ENCODE measurements at regions not wholly inside any gene's neighbourhood (a gene's known extent, or its start where the extent isn't known, plus 50 kb on each side); places are given as distances from the start of the nearest gene placed in this dataset.

DNA sequence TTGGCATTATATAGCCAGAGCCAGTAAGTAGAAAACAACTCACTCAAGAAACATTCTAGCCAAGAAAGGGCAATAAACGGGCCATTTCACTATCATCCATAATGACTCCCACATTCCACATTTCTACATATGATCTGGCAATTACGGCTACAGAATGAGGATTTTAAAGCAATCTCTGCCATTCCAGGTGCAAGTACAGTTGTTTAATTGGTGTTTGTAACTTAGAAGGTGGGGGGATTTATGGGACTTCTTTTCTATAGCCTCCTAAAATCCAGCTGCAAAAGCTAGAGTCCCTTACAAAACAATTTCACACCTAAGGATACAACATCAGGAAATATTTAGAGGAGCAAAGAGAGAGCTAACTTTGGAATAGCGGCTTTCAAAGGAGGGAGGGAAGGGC, 295.4 kb upstream of the RORA start:
- no peak overlapping the region for H2AFZ ChIP-seq (ENCODE audit: low read depth, low read length)
- H3K9me3 ChIP-seq (ENCODE audit: insufficient read depth, low read length) = no peaks in the 10 kb centered on the region
- no peaks in the 10 kb centered on the region for H3K36me3 ChIP-seq (replicated peaks; ENCODE audit: low read depth, low read length)
- H3K9ac ChIP-seq (ENCODE audit: low read length) = no peak overlapping the region
- H3K4me1 ChIP-seq (ENCODE audit: low read length) = no peaks in the 10 kb centered on the region
- TF ChIP-seq, protein P1, sequence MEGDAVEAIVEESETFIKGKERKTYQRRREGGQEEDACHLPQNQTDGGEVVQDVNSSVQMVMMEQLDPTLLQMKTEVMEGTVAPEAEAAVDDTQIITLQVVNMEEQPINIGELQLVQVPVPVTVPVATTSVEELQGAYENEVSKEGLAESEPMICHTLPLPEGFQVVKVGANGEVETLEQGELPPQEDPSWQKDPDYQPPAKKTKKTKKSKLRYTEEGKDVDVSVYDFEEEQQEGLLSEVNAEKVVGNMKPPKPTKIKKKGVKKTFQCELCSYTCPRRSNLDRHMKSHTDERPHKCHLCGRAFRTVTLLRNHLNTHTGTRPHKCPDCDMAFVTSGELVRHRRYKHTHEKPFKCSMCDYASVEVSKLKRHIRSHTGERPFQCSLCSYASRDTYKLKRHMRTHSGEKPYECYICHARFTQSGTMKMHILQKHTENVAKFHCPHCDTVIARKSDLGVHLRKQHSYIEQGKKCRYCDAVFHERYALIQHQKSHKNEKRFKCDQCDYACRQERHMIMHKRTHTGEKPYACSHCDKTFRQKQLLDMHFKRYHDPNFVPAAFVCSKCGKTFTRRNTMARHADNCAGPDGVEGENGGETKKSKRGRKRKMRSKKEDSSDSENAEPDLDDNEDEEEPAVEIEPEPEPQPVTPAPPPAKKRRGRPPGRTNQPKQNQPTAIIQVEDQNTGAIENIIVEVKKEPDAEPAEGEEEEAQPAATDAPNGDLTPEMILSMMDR (IDR thresholded peaks at IDR 0.05; ENCODE audit: low read depth, low read length) = no peak
- no peak for TF ChIP-seq EZH2phosphoT487 (IDR thresholded peaks at IDR 0.05; ENCODE audit: low read depth)
- no peak overlapping the region for H3K27ac ChIP-seq (ENCODE audit: low read length)
- H3K27me3 ChIP-seq (ENCODE audit: low read depth, low read length) = peaks cover 30% of the 10 kb centered on the region
- no peak overlapping the region for H3K4me3 ChIP-seq (ENCODE audit: low read length)
- no peak overlapping the region for H3K4me2 ChIP-seq (ENCODE audit: low read length)
- no peaks in the 10 kb centered on the region for H3K79me2 ChIP-seq (ENCODE audit: low read length)
- H4K20me1 ChIP-seq (ENCODE audit: insufficient read depth, low read length) = no peaks in the 10 kb centered on the region

DNA sequence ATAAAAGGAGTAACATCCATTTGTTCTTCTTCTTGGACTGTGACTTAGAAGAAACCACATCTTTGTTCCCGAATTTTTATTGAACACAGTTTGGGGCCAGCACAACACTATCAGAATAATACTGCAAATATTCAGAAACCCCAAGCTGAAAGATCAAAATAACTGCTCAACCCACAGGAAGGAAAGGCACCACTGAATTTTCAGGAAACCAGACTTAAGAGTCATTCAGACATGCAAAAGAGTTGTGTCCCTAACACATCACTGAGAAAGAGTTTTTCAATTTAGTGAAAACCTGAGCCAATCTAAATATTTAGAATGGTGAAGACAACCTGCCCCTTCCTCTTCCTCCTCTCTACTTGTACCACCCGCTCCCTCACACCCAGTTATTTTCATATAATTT, 295.0 kb upstream of the RORA start:
- Histone ChIP-seq H3K27ac (ENCODE audit: low read length) (no peak overlapping the region), H3K4me1 (ENCODE audit: low read length) (no peaks in the 10 kb centered on the region), H3K36me3 (replicated peaks; ENCODE audit: low read depth, low read length) (no peaks in the 10 kb centered on the region), H2AFZ (ENCODE audit: low read depth, low read length) (no peak overlapping the region), H3K4me3 (ENCODE audit: low read length) (no peak overlapping the region), H3K4me2 (ENCODE audit: low read length) (no peak overlapping the region), H4K20me1 (ENCODE audit: insufficient read depth, low read length) (no peaks in the 10 kb centered on the region), H3K9me3 (ENCODE audit: insufficient read depth, low read length) (no peaks in the 10 kb centered on the region), H3K9ac (ENCODE audit: low read length) (no peak overlapping the region), H3K27me3 (ENCODE audit: low read depth, low read length) (peaks cover 34% of the 10 kb centered on the region), H3K79me2 (ENCODE audit: low read length) (no peaks in the 10 kb centered on the region)
- no peak for TF ChIP-seq EZH2phosphoT487 (IDR thresholded peaks at IDR 0.05; ENCODE audit: low read depth)
- TF ChIP-seq, protein P1 (IDR thresholded peaks at IDR 0.05; ENCODE audit: low read depth, low read length) = no peak

DNA sequence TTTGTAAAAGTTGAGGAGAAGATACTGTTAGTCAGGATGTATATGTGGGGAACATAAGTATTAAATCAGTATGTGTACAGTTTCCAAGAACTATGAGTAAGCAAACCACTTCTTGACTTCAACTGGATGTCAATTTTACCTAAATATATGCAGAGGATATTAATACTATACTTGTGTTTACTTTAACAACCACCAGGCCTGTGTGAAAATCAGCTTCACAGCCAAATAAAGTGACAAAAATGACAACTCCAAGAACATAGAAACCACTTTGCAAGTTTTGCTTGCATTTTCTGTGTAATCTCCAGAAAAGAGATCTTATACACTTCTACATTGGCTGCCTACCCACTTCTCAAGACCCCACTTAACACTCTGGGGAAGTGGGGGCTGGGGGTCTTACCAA, 293.3 kb upstream of the RORA start:
- Histone ChIP-seq H3K4me2 (ENCODE audit: low read length) (no peak overlapping the region), H3K9me3 (ENCODE audit: insufficient read depth, low read length) (no peaks in the 10 kb centered on the region), H3K79me2 (ENCODE audit: low read length) (no peaks in the 10 kb centered on the region), H3K4me1 (ENCODE audit: low read length) (no peaks in the 10 kb centered on the region), H2AFZ (ENCODE audit: low read depth, low read length) (no peak overlapping the region), H3K27me3 (ENCODE audit: low read depth, low read length) (peaks cover 37% of the 10 kb centered on the region), H3K36me3 (replicated peaks; ENCODE audit: low read depth, low read length) (no peaks in the 10 kb centered on the region), H3K4me3 (ENCODE audit: low read length) (no peak overlapping the region), H4K20me1 (ENCODE audit: insufficient read depth, low read length) (no peaks in the 10 kb centered on the region), H3K27ac (ENCODE audit: low read length) (no peak overlapping the region), H3K9ac (ENCODE audit: low read length) (no peak overlapping the region)
- TF ChIP-seq, protein P1 (IDR thresholded peaks at IDR 0.05; ENCODE audit: low read depth, low read length) = no peak
- no peak for TF ChIP-seq EZH2phosphoT487 (IDR thresholded peaks at IDR 0.05; ENCODE audit: low read depth)

DNA sequence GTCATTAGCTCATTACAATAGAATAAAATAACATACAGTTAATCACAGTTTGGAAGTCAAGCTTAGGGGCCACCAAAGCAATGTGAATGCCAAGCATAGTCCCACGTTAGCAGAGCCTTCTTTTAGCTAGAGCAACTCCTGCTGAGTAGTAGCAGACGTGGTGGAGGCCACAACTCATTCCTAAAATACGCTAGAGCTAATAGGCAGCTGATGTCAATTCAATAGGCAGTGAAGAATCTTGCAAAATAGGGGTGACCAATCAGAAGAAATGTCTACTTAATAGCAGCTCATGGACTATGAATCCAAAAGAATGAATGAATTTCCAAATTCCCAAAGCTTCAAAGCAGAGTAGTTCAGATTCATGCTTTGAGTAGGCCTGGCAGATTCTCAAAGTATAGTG, 292.9 kb upstream of the RORA start:
- no peak overlapping the region for H3K4me2 ChIP-seq (ENCODE audit: low read length)
- peaks cover 39% of the 10 kb centered on the region for H3K27me3 ChIP-seq (ENCODE audit: low read depth, low read length)
- no peaks in the 10 kb centered on the region for H3K9me3 ChIP-seq (ENCODE audit: insufficient read depth, low read length)
- no peaks in the 10 kb centered on the region for H3K79me2 ChIP-seq (ENCODE audit: low read length)
- no peak overlapping the region for H3K9ac ChIP-seq (ENCODE audit: low read length)
- no peak overlapping the region for H3K27ac ChIP-seq (ENCODE audit: low read length)
- no peaks in the 10 kb centered on the region for H3K4me1 ChIP-seq (ENCODE audit: low read length)
- H3K4me3 ChIP-seq (ENCODE audit: low read length) = no peak overlapping the region
- no peaks in the 10 kb centered on the region for H4K20me1 ChIP-seq (ENCODE audit: insufficient read depth, low read length)
- no peak overlapping the region for H2AFZ ChIP-seq (ENCODE audit: low read depth, low read length)
- TF ChIP-seq, protein P1 (IDR thresholded peaks at IDR 0.05; ENCODE audit: low read depth, low read length) = no peak
- no peak for TF ChIP-seq EZH2phosphoT487 (IDR thresholded peaks at IDR 0.05; ENCODE audit: low read depth)
- no peaks in the 10 kb centered on the region for H3K36me3 ChIP-seq (replicated peaks; ENCODE audit: low read depth, low read length)

All from OCI-LY3 (cell line).